ENCODE measurements at regions not wholly inside any gene's neighbourhood (a gene's known extent, or its start where the extent isn't known, plus 50 kb on each side); places are given as distances from the start of the nearest gene placed in this dataset.

DNA sequence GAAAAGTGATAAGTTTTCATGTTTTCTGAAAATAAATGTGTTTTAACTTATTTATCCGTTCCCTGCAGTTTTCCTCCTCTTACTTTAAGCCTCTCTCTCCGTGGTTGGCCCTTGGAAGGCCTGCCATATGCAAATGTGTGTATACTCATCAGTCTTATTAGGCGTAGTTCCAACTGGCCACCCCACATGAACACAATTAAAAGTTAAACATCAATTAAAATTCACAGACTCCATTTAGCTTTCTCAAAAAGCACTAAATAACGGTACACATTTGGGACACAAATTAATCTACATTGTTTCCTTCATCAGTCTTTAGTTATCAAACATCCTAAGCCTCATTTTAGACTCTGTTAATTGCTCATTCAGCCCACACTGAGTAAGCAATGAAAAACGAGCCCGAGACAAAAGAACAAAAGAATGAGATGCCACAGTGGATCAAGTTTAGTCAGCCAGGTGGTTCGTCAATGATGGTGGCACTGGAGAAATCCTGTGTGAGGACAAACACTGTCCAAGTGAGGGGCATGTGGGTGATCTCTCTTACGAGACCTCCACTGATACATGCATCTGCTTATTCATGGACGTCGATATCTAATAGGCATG, 76.0 kb upstream of the TMCC3 start:
- Histone ChIP-seq H3K27me3 (ENCODE audit: control insufficient read depth, insufficient read depth, low read length) (no peaks in the 10 kb centered on the region), H3K4me3 (ENCODE audit: low read depth, low read length) (no peak overlapping the region), H3K36me3 (ENCODE audit: control insufficient read depth, insufficient read depth, low read length) (no peaks in the 10 kb centered on the region)
- TF ChIP-seq, protein P1, sequence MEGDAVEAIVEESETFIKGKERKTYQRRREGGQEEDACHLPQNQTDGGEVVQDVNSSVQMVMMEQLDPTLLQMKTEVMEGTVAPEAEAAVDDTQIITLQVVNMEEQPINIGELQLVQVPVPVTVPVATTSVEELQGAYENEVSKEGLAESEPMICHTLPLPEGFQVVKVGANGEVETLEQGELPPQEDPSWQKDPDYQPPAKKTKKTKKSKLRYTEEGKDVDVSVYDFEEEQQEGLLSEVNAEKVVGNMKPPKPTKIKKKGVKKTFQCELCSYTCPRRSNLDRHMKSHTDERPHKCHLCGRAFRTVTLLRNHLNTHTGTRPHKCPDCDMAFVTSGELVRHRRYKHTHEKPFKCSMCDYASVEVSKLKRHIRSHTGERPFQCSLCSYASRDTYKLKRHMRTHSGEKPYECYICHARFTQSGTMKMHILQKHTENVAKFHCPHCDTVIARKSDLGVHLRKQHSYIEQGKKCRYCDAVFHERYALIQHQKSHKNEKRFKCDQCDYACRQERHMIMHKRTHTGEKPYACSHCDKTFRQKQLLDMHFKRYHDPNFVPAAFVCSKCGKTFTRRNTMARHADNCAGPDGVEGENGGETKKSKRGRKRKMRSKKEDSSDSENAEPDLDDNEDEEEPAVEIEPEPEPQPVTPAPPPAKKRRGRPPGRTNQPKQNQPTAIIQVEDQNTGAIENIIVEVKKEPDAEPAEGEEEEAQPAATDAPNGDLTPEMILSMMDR (IDR thresholded peaks at IDR 0.05; ENCODE audit: insufficient read depth, low read length, severe bottlenecking) = no peak
- peak; percentile 86 for FAIRE-seq
- DNase-seq (ENCODE audit: low read depth) = no peak

DNA sequence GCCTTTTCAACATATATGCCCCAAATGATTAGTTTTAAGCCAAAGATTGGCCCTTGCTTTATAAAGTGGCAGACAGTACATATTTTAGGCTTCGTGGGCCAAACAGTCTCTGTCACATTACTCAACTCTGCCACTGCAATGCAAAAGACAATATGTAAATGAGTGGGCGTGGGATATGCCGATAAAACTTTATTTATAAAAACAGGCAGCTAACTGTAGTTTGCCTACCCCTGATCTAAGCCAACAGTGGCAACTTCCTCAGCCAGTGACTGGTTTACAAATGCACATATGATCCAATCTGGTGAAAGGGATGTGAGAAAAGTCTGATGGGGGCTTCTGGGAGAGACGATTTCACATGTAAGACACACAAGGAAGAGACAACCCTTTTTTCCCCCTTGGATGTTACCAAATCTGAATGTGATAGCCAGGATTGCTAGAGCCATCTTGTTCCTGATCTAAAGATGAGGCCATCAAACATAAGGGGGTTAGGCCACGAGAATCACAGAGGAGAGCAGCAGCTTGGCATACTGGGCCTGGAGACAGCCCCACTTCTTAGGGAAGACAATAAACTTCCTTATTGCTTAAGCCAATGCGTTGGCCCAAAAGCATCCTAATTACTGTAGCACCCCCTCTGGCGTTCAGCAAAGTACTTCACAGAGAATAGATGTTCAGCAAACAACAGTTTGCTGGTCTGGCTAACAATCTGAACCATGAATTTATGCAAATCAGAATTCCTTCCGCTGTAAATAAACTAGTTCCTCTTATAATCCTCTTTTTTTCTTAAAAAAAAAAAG, 75.2 kb upstream of the TMCC3 start:
- DNase-seq (ENCODE audit: low read depth) = peak; percentile 73
- H3K36me3 ChIP-seq (ENCODE audit: control insufficient read depth, insufficient read depth, low read length) = no peaks in the 10 kb centered on the region
- TF ChIP-seq, protein P1 (IDR thresholded peaks at IDR 0.05; ENCODE audit: insufficient read depth, low read length, severe bottlenecking) = peak; percentile 58
- no peaks in the 10 kb centered on the region for H3K27me3 ChIP-seq (ENCODE audit: control insufficient read depth, insufficient read depth, low read length)
- H3K4me3 ChIP-seq (ENCODE audit: low read depth, low read length) = no peak overlapping the region
- no peak for FAIRE-seq

DNA sequence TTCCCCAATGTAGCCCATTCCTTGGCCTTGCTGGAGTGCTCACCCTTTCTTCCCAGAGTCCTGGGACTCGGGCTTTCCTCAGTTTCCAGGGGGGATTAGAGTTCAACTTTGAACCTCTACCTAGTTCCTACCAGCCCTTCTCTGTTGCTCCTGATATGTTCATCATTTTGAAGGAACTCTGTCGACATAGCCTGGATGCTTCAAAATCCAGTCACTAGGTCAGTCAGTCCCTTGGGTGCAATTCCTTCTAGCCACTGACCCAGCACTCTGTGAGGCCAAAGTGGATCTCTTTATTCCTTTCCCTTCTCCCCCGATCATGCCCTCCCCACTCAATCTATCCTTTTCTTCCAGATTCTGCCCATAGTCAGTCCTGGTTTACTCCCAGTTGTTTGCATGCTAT, 72.3 kb upstream of the TMCC3 start:
- DNase-seq (ENCODE audit: low read depth) = no peak
- H3K27me3 ChIP-seq (ENCODE audit: control insufficient read depth, insufficient read depth, low read length) = no peaks in the 10 kb centered on the region
- no peak overlapping the region for H3K4me3 ChIP-seq (ENCODE audit: low read depth, low read length)
- no peaks in the 10 kb centered on the region for H3K36me3 ChIP-seq (ENCODE audit: control insufficient read depth, insufficient read depth, low read length)
- FAIRE-seq = no peak
- TF ChIP-seq, protein P1 (IDR thresholded peaks at IDR 0.05; ENCODE audit: insufficient read depth, low read length, severe bottlenecking) = no peak

DNA sequence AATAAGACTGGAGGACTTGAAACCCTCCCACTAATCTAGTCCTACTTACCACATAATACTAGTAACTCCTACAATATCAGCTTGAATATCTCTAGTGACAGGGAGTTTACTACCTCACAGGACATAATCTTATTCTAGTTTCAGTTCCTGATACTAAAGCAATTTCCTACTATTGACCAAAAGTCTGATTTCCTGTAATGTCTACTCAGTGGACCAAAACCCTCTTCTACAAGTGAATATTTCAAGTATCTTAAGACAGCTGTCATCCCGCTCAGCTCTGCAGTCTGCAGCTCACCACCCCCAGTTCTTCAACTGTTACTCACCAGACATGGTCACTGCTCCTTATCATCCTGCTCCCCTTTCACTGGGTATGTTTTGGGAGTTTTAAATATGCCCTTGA, 70.8 kb upstream of the TMCC3 start:
- DNase-seq (ENCODE audit: low read depth) = no peak
- no peaks in the 10 kb centered on the region for H3K27me3 ChIP-seq (ENCODE audit: control insufficient read depth, insufficient read depth, low read length)
- H3K36me3 ChIP-seq (ENCODE audit: control insufficient read depth, insufficient read depth, low read length) = no peaks in the 10 kb centered on the region
- H3K4me3 ChIP-seq (ENCODE audit: low read depth, low read length) = no peak overlapping the region
- FAIRE-seq = no peak
- TF ChIP-seq, protein P1 (IDR thresholded peaks at IDR 0.05; ENCODE audit: insufficient read depth, low read length, severe bottlenecking) = no peak

DNA sequence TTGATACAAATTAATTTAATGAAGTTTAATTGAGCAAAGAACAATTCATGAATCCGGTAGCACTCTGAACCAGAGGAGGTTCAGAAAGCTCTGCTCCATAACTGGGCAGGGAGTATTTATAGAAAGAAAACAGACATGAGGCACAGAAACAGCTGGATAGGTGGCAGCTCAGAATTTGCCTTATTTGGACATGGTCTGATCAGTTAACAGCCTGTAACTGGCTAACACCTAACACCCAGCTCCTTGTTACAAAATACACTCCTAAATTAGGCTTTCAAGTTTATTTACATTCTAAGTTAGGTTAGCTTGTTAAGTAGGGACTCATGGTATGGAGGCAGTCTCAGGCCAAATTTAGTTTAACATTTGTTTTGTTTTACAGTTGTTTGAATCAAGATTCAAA, 67.8 kb upstream of the TMCC3 start:
- no peak for FAIRE-seq
- Histone ChIP-seq H3K27me3 (ENCODE audit: control insufficient read depth, insufficient read depth, low read length) (no peaks in the 10 kb centered on the region), H3K36me3 (ENCODE audit: control insufficient read depth, insufficient read depth, low read length) (no peaks in the 10 kb centered on the region), H3K4me3 (ENCODE audit: low read depth, low read length) (no peak overlapping the region)
- DNase-seq (ENCODE audit: low read depth) = peak; percentile 66
- TF ChIP-seq, protein P1 (IDR thresholded peaks at IDR 0.05; ENCODE audit: insufficient read depth, low read length, severe bottlenecking) = no peak

Measured in bronchial epithelial cell (primary cell).